GM21423 (cell line): ENCODE measurements at regions not wholly inside any gene's neighbourhood (a gene's known extent, or its start where the extent isn't known, plus 50 kb on each side); places are given as distances from the start of the nearest gene placed in this dataset.

Source experiments
- ATAC-seq: cut with Tn5 transposase; IDR thresholded peaks from one replicate; pipeline ENCODE4 v1.9.1; 2021; ENCODE audit warnings: mild to moderate bottlenecking, moderate library complexity; ENCODE audit not compliant: unreplicated experiment

DNA sequence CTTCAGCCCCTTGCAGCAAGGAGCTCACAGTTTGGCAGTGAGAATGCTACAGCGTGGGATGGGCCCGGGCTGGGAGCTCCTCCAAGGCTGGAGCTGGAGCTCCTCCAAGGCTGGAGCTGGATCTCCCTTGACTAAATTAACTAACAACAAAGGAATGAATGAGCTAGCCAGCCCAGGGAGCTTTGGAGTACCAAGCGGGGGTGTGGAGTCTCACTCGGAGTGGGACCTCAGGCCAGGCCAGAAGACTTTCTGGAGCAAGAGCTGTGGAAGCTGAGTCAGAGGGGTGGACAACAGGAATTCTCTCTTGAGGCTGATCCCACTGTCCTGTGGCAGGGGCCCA lies 244.7 kb upstream of the HS6ST1 start:
- ATAC-seq, result no peak

DNA sequence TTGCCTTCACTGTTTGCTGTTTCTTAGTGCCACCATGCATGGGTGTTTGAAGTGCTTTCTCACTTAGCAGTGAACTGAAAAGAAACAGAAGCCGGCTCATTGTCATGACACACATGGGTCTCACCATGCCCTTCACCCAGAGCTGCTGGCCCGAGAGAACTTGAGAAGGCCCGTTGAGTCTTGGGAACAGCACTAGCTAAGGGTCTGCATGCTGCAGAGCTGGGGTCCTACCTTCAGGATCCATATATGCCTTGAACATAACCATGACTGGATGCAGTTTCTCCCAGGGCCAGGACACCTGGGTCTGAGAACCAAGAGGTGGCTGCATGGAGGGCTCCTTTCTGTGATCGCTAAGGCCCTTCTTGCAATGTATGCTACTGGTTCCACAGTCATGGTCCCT lies 245.5 kb upstream of the HS6ST1 start:
- ATAC-seq, result no peak

DNA sequence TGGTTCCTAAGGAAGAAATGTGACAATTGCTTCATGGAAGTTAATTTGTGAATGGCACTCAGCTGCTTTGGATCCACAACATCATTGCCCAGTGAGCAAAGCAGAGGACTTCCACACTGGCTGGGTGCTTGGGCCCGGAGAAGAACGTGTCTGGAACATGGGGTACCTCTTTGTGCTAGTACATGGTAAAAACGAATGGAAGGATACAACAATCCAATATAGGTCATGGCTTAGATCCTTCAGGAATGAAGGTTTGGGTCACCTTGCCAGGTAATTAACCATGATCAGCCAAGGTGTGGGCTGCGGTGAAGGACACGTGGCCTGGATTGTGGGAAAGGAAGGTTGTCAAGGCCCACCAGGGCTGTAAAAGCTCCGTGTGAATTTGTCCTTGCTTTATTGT lies 245.9 kb upstream of the HS6ST1 start:
- no peak for ATAC-seq

DNA sequence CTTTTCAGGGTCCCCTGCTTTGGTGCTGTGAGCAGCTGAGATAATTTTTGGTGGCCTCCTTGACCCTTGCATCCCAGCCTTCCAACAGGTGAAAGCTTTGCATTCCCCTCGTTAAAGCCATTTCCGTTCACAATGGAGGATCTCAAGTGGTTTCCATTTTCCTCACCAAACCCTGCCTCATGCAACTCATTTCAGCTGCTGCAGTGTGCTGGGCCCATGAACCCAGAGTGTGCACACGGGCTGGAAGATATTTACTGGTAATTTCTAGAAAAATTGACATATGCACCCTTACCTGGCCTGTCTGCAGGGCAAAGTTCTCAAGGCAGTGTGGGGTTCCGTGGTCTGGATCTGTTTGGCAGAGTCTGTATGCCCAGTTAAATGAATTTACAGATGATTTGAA lies 246.8 kb upstream of the HS6ST1 start:
- ATAC-seq, result no peak

DNA sequence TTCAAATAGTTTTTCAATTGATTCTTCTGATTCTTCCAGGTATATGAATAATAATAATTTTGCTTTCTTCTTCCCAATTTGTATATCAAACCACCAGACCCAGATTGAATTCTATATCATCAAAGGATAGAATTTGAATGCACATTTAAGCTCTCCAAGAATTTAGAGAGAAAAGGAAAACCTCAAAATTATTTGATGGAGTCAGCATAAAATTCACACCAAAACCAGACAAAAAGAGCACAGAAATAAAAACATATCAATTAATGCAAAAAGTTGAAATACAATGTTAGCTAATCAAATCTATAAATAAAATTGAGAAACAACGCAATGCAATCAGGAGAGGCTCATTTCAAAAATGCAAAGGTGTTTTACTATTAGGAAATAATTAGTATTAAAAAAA lies 248.0 kb upstream of the HS6ST1 start:
- ATAC-seq, result no peak

DNA sequence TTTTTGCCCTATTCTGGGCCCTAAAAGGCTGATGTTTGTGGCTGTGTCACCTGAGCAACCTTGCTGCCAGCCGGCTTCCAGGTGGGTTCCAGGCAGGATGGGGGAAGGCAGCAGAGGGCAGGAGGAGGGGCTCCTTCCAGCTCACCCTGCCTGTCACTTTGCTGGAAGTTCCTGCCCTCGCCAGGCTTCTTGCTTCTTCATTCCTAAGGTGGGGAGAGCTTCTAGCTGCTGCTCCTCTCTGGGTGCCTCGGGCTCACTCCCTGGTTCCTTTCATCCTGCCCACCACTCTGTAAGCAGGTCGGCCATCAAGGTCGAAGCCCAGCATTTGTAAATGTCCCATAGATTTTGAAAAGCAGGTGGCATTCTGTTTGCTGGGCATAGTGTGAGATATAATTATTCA lies 249.4 kb upstream of the HS6ST1 start:
- no peak for ATAC-seq

DNA sequence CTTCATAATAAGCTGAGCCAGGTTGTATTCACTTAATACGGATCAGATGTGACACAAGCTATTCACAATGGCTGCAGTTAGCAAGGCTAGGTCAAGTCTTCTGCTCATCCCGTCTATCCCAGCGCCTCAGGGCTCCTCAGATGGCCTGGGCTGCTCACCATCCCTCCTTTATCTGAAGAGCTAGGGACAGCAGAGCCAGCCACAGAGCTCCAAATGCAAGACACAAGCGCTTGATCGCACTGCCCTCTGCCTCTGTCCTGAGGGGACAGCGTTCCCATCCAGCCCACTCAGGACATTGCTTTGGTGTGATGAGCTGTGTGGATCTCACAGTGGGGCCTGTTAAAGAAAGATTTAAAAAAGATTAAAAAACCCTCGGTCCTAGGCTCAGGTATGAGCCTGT lies 254.4 kb upstream of the HS6ST1 start:
- ATAC-seq, result no peak

DNA sequence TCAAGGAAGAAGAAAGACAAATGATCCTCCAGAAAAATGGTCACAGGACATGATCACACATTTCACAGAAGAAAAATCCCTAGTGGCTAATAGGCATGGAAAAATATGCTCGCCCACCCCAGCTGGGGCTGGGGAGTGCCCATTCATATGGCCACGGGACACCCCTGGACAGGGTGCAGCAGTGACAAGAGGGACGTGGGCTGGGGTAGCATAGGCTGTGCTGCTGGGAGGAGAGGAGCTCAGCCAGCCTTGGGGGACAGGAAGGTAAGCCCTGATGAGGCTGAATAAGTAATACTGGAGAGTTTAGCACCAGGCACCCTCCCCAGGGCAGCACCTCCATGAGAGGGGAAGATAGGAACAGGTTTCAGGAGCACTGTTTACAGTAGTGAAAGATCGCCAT lies 254.9 kb upstream of the HS6ST1 start:
- ATAC-seq, result no peak

DNA sequence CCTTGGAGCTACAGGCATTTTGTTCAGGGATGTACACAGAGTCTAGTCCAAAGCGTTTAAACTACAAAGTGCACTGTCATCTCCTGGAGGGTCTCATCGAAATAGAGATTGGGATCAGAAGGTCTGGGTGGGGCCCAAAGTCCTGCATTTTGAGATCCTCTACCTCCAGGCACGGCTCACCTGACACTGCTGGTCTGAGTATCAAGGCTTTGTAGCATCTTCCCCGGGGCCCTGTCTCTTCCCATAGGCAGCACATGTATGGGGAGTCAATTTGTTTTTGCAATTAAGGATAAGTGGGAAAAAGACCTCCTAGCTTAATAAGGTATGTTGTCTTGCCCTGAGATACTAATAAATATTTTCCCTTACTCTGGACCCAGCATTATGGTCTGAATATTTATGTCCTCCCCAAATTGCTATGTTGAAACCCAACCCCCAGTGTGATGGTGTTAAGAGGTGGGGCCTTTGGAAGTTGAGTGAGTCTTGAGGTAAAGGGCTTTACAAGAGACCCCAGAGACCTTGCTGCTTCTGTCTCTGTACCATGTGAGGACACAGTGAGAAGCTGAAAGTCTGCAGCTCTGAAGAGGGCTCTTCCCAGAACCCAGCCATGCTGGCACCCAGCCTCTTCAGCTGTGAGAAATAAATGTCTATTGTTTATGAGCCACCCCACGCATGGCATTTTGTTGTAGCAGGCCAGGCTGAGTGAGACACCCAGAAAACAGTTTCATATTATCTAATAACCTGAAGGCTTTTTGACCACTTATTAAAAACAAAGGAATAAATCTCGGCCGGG lies 258.7 kb upstream of the HS6ST1 start:
- ATAC-seq, result no peak

DNA sequence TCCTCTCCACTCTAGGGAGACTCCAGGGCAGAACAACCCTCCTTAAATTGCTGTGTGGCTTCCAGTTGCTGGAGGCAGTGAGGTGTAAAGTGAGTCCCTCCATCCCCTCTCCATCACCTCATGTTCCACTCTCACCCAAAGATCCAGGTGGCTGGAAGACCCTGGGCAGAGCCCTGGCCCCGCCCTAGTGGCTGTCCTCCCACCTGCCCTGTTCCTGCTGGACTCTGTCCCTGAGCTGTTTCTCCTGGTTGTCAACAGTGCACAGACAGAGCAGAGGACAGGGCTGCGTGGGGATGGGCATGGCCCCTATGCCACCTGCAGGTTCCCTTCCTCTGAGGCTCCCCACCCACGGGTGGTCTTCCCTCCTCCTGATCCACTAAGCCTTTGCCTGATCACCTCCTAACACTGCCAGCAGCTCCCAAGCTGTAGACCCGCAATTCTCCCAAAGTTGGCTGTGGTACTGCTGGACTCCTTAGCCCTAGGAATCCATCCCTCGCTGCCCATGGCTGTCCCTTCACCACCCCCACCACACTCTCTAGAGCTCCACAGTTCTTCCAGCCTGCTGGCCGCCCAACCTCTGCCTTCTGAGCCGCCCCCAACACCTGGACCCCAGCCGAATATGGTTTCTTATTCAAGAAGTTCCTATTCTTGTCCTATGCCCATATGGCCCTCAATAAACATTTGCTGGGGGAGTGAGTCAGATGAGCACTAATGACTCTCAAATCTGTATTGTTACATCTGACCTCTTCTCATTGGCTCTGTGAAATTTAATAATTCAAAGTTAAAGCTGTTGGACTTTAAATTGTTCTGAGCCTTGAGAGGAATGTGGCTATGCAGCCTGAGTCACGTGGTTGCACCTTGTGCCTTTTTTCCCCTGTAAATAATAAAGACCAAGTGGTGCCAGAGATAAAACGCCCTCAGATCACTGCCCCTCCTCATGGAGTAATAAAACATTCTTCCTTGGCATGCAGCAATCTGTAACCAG lies 260.0 kb upstream of the HS6ST1 start:
- no peak for ATAC-seq

DNA sequence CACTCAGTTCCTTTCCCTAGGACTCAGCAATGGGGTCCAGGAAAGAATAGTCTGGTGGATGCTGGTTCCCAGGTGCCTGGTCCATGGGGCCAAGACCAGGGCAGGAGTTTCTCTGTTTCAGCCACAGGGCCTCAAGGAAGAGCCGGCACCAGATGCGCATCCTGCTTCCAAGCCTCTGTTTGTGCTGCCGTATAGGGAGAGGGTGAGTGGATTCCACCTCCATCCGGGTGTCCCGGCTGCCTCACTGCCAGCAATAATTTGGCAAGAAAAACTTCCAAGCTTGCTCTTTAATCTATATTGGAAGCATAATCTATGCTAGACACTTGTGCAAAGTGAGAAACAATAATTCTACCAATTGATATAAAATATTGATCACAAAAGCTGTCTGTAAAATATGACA lies 261.2 kb upstream of the HS6ST1 start:
- no peak for ATAC-seq

DNA sequence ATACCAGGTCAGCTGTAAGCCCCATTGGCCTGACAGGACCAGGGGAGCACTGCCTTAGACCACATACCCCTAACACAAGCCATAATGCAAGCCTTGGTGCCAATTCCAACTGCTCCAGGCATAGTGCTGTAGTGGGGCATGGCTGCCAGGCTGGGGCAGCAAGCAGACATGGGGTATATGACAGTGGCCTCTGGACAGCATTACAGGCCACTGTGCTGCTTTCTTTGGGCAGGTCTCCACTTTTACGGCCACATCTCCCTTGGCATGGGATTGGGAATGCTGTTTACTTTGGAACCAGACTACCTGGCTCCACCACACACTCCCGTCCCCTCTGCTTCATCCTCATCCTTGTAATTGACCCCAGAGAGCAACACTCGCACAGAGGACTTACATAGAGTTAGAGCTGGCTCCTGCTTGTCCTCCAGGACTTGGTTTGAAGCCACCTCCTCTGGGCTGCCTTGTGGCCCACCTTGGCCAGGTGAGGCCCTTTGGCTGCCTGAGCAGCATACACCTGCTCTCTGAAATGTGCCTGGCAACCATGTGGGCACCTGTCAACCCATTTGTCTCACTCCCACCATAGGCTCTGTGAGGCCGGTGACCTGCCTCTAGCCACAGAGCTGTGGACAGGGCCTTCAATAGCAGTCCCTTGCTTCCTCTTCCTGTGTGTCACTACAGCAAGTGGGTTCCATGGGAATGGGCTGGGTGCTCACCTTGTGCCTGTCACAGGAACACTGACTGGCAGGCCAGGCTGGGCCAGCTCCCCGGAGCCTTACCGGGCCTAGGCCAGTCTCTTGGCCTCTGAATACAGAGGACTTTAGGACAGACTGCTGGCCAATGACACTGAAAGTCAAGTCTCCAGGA lies 262.6 kb upstream of the HS6ST1 start:
- no peak for ATAC-seq

DNA sequence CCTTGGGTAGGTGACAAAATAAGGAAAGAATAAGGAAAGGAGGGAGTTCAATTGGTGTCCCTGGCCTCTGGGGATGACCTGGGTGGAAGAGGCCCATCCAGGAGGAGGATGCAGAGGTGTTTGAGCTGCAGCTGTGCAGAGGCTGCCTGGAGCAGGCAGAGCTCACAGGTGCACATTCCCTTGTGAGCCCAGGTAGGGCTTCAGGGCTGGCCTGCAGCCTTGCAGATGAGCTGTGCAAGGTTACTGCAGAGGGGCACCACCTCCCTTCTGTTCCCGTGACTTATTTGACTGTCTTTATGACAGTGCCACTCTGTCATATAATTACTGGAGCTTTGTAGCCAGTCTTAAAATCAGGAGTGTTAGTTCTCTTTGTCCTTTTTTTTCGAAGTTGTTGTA lies 263.2 kb upstream of the HS6ST1 start:
- ATAC-seq, result no peak

DNA sequence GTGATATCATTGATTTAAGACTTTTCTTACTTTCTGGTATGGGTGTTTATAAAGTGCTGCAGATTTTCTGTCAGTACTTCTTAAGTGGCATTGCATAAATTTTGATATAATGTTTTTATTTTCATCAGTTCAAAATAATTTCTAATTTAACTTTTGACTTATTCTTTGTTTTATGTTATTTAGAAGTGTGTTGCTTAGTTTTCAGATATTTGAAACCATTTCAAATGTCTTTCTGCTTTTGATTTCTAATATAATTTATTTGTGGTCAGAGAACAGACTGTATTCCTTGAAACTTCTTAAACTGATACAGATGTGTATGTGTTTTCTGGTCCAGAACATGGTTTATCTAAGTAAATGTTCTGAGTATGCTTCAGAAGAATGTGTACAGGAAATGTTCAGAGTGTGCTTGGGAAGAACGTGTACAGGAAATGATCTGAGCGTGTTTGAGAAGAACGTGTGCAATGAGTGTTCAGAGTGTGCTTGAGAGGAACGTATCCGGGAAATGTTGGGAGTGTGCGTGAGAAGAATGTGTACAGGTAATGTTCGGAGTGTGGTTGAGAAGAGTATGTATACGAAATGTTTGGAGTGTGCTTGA lies 265.7 kb upstream of the HS6ST1 start:
- ATAC-seq, result no peak

DNA sequence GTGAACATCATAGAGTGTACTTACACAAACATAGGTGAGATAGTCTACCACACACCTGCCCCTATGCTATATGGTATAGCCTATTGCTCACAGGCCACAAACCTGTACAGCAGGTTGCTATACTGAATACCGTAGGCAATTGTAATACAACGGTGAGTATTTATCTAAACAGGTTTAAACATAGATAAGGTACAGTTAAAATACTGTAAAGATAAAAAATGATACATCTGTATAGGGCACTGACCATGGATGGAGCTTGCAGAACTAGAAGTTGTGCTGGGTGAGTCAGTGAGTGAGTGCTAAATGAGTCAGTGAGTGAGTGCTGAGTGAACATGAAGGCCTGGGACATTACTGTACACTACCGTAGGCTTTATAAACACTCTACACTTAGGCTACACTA lies 267.0 kb upstream of the HS6ST1 start:
- ATAC-seq, result no peak

DNA sequence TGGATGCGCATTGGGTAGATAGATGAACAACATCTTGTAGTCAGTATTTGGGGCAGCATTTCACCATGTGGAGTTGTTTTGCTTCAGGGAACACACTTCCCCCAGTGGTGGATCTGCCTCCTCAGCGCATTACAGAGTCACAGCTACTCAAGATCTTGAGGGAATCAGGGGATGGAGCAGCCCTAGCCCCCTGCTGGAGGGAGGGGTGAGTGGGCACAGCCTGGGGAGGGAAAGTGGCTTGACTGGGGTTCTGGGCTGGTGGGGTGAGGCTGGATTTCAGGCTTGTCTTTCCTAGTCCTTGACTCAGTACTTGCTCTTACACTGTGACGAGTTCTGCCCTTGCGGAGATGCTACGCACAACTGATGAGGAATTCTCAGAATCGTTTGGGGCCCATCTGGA lies 271.0 kb upstream of the HS6ST1 start:
- ATAC-seq, result no peak

DNA sequence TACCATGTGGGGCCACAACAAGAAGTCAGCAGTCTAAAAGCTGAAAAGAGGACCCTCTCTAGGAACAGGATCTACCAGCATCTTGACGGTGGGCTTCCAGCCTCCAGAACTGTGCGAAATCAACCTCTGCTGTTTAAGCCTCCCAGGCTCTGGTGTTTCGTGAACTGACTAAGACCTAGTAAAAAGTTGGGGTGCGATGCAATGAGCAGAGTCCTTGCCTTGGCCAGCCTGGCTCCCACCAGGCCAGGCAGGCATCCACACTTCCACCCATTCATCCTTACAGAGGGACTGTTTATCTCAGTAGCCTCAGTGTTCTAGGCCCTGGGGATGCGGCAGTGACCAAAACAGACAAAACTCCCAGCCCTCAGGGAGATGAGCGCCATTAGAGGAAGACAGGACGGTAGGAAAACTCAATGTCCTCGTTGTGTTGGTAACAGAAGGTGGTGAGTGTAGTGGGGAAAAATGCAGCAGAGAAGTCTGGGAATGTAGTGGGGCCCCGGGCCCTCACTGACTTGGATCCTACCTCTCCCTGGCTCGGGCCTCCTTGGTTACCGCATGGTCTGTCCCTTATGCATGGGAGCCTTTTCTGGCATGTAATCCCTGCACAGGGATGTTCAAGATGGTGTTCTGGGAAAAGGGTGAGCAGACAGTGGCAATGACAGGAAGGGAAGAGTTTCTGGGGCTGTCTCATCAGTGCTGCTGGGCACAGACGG lies 271.8 kb upstream of the HS6ST1 start:
- no peak for ATAC-seq

DNA sequence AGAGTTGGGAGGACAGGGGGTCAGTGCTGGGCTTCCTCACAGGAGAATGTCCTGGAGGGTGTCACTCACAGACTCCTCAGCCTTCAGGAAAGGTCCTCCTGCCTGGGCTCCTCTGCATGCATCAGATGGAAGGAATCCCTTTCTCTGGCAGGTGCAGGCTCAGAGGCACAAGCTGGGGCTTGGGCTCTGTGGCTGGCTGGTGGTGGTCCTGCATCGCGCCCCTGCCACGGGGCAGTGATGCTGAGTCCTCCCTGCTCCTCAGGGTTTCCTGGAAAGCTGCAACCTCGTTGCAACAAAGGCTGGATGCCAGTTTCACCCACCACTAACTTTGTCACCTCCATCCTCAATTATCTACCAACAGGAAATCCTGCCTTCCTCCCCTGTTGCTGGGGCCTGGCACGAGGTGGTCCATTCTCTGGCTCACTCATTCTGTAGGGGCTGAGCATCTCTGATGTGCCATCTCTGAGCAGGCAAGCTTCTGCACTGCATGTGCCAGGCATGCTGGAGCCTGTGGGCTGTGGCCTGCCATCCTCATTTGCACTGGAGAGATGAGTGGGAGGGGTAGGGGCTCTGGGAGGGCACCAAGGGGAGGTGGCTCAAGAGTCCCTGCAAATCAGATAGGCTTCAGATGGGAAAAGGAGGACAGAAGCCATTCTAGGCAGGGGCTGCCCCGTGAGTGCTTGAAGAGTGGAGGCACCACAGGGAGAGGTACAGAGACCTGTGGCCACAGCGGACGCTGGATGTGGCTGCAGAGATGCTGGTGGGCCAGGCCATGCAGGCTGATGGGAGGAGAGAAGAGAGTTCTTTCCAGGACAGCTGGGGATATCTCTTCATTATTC lies 272.6 kb upstream of the HS6ST1 start:
- ATAC-seq, result no peak
